Tibial nerve (tissue), 3 donors: ENCODE measurements at regions not wholly inside any gene's neighbourhood (a gene's known extent, or its start where the extent isn't known, plus 50 kb on each side); places are given as distances from the start of the nearest gene placed in this dataset.

ENCODE experiments used
- CTCF ChIP-seq, 5 experiments: fragments of 200-600 bp in 3 of 5; fragments of 450-650 bp in 2 of 5; sonication (generic) in 3 of 5; IDR thresholded peaks; one replicate each; pipeline ENCODE4 v1.5.1; 2016 to 2019; ENCODE audit warnings: antibody characterized with exemption in 5 of 5, mild to moderate bottlenecking in 3 of 5, moderate library complexity in 2 of 5
- POLR2A ChIP-seq, 2 donors: fragments of 450-650 bp; IDR thresholded peaks; one replicate each; pipeline ENCODE4 v1.6.1; 2017; ENCODE audit warnings: antibody characterized with exemption in 2 of 2, mild to moderate bottlenecking in 2 of 2, moderate library complexity in 2 of 2

GRCh38 chr7:57367171-57367570, 82.8 kb upstream of the ZNF716 start:
- TF ChIP-seq CTCF (IDR thresholded peaks at IDR 0.05): no peak
- no peak for TF ChIP-seq POLR2A (IDR thresholded peaks at IDR 0.05)
